Fibroblast of the aortic adventitia (primary cell): ENCODE measurements at regions not wholly inside any gene's neighbourhood (a gene's known extent, or its start where the extent isn't known, plus 50 kb on each side); places are given as distances from the start of the nearest gene placed in this dataset.
"Not testable (repeated sequence)": the region's sequence is repeated elsewhere in the genome, so short reads cannot be mapped to it uniquely, and the experiment has no call there.

Experiments
- DNase-seq: peaks from one replicate; pipeline ENCODE4 v3.0.0-alpha.2; 2010; ENCODE audit warnings: low read depth
- H3K4me3 ChIP-seq: 2 replicates; pipeline ENCODE4 v1.5.1; 2011; ENCODE audit warnings: low read depth, mild to moderate bottlenecking, control low read depth, low read length, moderate library complexity
- CTCF ChIP-seq: IDR thresholded peaks from 2 replicates; pipeline ENCODE4 v1.5.1; 2011; ENCODE audit warnings: mild to moderate bottlenecking, low read length, control low read depth, inconsistent platforms; ENCODE audit not compliant: insufficient read depth

- TF ChIP-seq CTCF, result no peak
- no peak for DNase-seq
- no peak overlapping the region for H3K4me3 ChIP-seq
These were observed 68.4 kb upstream of the SSBP3 start for GRCh38 chr1:54474310-54475251.

GRCh38 chr1:54471588-54471987 lies 65.4 kb upstream of the SSBP3 start:
- no peak for DNase-seq

DNA sequence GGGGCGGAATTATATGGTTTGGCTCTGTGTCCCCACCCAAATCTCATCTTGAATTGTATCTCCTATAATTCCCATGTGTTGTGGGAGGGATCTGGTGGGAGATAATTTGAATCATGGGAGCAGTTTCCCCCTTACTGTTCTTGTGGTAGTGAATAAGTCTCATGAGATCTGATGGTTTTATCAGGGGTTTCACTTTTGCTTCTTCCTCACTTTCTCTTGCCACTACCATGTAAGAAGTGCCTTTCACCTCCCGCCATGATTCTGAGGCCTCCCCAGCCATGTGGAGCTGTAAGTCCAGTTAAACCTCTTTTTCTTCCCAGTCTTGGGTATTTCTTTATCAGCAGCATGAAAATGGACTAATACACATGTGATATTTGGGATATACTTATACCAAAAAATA lies 63.2 kb upstream of the SSBP3 start:
- not testable (repeated sequence) for H3K4me3 ChIP-seq, DNase-seq

More at GRCh38 chr1:54471588-54471987, 65.4 kb upstream of the SSBP3 start:
- no peak for TF ChIP-seq CTCF
- H3K4me3 ChIP-seq, result no peak overlapping the region

DNA sequence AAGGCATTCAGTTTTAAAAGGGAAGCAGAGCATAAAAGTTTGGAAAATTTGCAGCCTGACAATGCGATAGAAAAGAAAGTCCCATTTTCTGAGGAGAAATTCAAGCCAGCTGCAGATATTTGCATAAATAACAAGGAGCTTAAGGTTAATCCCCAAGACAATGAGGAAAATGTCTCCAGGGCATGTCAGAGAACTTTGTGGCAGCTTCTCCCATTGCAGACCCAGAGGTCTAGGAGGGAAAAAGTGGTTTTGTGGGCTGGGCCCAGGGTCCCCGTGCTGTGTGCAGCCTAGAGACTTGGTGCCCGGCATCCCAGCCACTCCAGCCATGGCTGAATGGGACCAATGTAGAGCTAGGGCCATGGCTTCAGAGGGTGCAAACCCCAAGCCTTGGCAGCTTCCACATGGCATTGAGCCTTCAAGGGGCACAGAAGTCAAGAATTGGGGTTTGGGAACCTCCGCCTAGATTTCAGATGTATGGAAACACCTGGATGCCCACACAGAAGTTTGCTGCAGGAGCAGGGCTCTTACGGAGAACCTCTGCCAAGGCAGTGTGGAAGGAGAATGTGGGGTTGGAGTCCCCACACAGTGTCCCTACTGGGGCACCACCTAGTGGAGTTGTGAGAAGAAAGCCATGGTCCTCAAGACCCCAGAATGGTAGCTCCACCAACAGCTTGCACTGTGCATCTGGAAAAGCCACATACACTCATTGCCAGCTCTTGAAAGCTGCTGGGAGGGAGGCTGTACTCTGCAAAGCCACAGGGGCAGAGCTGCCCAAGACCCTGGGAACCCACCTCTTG lies 62.3 kb upstream of the SSBP3 start:
- not testable (repeated sequence) for DNase-seq, H3K4me3 ChIP-seq

DNA sequence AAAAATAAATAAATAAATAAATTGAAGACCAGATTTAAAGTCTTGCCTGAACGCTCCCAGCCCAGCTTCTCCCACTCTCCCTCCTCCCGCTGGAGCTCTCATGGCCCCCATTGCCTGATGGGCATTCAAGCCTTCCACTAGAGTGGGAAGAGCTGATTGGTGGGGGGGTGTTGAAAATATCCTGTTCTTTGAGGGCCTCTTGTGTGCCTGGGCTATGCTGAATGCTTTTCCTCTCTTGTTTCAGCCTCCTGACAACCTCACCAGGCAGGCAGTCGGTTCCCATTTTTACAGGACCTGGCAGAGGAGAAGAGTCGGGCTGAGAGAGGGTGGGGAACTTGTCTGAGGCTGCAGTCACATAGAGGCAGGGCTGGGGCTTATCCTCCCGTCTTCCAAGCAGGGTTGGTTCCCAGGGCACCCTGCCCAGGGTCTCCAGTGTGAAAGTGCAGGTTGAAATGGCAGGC lies 59.2 kb upstream of the SSBP3 start:
- TF ChIP-seq CTCF, result no peak
- H3K4me3 ChIP-seq, result no peak overlapping the region
- no peak for DNase-seq

DNA sequence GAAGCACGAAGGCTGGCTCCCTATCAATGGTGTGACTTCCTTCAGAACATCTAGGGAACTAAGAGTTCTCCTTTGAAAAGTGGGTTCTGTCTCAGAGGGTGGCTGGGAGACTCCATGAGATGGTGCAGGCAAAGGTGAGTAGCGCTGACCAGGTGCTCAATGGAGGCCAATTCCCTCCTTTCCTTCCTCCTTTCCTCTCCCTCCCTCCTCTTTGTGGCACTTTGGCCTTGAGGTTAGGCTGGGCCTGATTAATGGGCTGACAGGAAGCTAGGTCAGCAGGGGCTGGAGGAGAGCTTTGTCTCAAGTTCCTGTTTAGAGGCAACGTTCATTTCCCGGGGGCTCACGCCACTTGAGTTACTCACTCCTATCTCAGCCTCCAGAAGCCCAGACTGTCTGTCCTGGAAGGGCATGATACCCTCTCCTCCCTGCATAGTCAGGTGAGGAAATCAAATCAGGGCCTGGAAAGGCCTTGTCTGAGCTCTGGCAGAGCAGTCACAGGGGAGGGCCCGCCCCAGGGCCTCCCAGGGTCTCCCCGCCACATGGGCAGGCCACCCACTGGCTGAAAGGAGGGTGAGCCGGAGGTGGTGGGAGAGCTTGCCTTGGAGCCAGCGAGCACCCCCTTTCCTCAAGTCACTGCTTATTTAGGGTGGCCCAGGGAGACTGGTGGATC lies 58.4 kb upstream of the SSBP3 start:
- no peak for DNase-seq
- no peak for TF ChIP-seq CTCF
- H3K4me3 ChIP-seq, result no peak overlapping the region

- H3K4me3 ChIP-seq, result no peak overlapping the region
- no peak for DNase-seq
- no peak for TF ChIP-seq CTCF
These were observed 57.9 kb upstream of the SSBP3 start for GRCh38 chr1:54464031-54464476.
